ACHN (cell line): ENCODE measurements at regions not wholly inside any gene's neighbourhood (a gene's known extent, or its start where the extent isn't known, plus 50 kb on each side); places are given as distances from the start of the nearest gene placed in this dataset.

Source experiments
- DNase-seq: peaks from one replicate; pipeline ENCODE4 v3.0.0-alpha.2; 2015
- in situ Hi-C: cut with HindIII; loops from 2 replicates; pipeline ENCODE4 v1.10.0; 2017; ENCODE audit warnings: low sequenced_read_pairs, low pct_ligation_motif_present, low pct_unique_long_range_greater_than_20kb

DNA sequence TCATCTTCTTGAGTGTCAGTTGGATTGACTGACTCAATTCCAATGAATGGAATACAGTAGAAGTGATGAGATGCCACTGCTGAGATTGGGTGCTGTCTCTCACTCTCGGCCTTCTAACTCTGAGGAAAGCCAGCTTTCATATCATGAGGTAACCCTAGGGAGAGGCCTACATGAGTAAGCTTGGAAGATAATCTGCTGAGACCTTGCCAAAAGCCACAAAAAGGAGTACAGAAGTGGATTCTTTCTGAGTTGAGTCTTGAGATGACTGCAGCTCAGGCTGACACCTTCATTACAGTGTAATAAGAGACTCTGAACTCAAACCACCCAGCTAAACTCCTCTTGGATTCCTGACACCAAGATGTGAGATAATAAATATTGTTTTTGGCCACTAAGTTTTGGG is 537.4 kb upstream of the MAGEB18 start:
- DNase-seq = no peak
- in situ Hi-C loops = no loop called here

DNA sequence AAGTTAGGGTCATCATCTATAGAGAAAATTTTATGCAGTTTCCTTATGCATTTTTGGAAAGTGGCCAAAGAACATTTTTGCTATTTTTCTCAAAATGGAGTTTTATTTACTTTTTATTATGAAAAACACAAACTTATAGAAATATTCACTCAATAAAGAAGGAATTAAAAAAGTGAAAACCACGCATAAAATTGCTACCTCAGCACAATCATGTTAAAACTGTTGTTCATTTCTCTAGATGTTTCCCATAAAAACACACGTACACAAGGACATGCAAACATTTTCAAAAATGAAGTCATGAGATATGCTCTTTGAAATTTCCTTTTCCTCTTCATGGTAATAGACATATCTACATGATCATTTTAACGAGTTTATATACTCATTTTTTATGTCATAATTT is 536.8 kb upstream of the MAGEB18 start:
- DNase-seq = no peak
- in situ Hi-C loops = no loop called here

- in situ Hi-C loops = no loop called here
Observed at GRCh38 chrX:25618248-25618647, 519.9 kb upstream of the MAGEB18 start.

GRCh38 chrX:25640276-25640675 is 497.9 kb upstream of the MAGEB18 start:
- no peak for DNase-seq

More at GRCh38 chrX:25618248-25618647, 519.9 kb upstream of the MAGEB18 start:
- DNase-seq = no peak

DNA sequence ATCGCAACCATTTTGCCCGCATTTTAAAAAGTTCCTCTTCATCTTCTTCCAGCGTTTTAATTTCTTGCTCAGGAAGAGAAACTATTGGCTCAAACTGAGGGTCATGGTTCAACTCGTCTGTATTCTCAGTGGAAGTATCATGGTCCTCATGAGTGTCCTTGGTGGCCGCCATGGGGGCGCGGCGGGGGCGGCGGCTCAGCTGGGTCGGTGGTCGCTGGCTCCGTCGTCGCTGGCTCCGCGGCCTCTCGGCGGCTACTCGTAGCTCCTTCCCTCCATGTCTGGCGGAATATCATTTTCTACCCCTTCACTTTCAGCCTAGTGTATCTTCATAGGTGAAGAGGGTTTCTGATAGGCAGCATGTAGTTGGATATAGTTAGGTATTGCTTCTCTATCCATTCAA is 492.0 kb upstream of the MAGEB18 start:
- in situ Hi-C loops = no loop called here
- DNase-seq = no peak

More at GRCh38 chrX:25640276-25640675, 497.9 kb upstream of the MAGEB18 start:
- in situ Hi-C loops = no loop called here

GRCh38 chrX:25648790-25649189 is 489.4 kb upstream of the MAGEB18 start:
- no peak for DNase-seq

DNA sequence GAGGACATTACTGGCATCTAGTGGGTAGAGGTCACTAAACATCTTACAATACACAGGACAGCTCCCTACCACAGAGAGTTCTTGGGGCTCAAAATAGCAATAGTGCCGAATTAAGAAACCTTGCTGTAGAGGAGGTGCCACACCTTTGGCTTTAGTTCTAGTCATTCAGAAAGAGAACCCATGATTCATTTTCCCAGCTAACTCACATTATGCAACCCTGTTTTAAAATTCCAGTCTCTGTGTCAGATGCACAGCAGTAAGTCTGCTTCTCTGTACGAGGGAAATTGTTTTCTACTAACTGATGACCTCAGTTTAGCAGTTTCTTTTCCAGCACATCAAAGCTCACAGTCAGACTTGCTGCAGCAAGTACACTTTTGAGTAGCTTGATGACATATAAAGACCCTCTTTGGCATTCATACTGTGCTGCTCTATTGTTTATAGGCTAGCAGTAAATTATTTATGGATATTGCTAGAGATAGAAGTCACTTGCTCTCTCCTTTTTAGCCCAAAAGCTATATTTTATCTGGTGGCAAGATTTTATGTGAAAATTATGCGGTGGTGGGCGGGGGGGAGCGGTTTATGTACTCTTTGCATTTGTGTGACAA is 487.8 kb upstream of the MAGEB18 start:
- no peak for DNase-seq
- in situ Hi-C loops = no loop called here

More at GRCh38 chrX:25648790-25649189, 489.4 kb upstream of the MAGEB18 start:
- in situ Hi-C loops = no loop called here

- no peak for DNase-seq
- in situ Hi-C loops = no loop called here
Observed at GRCh38 chrX:25659317-25659716, 478.8 kb upstream of the MAGEB18 start.

- DNase-seq = no peak
- in situ Hi-C loops = no loop called here
Observed at GRCh38 chrX:25663701-25664100, 474.4 kb upstream of the MAGEB18 start.

DNA sequence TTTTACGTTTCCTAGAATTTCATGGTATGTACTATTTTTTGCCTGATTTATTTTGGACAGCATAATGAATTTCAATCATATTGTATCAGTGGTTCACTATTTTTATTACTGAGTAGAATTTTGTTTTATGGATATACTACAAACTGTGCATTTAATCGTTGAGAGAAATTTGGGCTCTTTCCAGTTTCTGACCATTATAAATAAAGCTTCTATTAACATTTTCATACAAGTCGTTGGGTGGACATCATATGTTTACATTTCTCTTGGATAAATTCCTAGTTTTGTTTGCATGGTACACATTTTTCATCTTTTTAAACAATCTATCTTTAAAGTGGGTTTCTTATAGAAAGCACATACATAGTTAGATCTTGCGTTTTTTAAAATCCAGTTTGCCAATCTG is 472.7 kb upstream of the MAGEB18 start:
- in situ Hi-C loops = no loop called here
- no peak for DNase-seq

DNA sequence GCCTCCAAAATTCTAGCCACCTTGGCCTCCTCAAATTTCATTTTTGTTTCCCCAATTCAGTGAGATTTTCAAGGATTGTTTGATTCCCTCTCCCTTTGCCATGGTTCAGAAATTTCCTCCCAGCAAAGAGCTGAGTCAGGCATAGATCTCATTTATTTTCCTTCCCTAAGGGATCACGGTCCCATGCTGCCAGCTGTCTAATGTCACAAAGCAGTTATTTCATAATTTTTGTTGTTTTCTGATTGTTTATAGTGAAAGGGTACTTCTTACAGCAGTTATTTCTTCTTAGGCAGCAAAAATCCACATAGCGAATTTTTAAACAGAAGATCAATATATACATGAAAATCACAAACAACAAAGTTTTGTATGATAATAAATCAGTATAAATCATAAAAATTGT is 470.5 kb upstream of the MAGEB18 start:
- in situ Hi-C loops = no loop called here
- no peak for DNase-seq

DNA sequence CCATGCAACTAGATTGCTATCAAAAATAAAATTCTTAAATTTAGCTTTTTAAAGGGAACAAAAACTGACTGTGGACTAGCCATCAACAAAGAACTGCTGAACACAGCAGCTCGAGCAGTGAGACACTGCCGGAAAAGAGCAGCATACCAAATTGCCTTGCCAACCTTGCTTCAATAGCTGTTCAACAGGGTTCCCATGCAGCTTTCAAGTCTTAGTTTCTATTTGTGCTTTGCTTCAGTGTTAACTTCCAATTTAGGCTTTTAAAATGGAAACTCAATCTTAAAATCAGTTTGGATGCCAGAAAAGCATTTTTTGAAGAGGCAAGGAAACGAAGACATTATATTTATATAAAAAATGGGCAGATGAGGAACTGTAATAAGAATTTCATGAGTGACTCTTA is 463.4 kb upstream of the MAGEB18 start:
- in situ Hi-C loops = no loop called here
- no peak for DNase-seq

DNA sequence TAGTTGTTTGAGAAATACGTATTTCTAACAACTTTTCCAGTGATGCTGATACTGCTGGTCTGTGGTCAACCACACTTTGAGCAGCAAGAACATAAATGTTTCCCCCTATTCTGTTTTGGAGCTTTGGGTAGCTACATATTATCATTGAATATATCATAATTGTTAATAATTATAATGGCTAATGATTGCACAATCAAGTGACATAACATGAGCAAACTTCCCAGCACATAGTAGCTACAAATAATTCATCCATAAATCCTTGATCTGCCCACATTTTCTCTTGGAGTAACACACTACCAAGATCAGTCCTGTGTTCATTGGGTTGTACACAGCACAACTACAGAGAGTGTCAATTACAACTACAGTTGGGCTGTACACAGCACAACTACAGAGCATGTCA is 436.3 kb upstream of the MAGEB18 start:
- in situ Hi-C loops = no loop called here
- DNase-seq = no peak

- in situ Hi-C loops = no loop called here
- no peak for DNase-seq
Observed at GRCh38 chrX:25717122-25717521, 421.0 kb upstream of the MAGEB18 start.

DNA sequence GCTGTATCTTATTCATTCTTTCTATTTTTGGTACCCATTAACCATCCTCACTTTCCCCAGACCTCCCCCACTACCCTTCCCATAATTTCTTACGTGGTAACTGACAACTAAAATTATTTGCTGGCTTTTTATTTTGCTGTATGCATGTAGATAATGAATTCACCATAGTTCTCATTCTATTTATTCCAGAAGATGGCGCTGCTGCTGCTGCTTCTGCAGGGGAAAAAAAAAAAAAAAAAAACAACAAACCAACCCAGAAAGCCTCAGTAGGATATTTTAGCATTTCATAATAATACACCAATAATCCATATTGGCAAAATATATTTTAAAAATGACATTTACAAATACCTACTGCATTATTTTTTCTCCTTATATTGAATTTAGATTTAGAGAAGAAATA is 416.6 kb upstream of the MAGEB18 start:
- DNase-seq = peak; percentile 0
- in situ Hi-C loops = no loop called here

DNA sequence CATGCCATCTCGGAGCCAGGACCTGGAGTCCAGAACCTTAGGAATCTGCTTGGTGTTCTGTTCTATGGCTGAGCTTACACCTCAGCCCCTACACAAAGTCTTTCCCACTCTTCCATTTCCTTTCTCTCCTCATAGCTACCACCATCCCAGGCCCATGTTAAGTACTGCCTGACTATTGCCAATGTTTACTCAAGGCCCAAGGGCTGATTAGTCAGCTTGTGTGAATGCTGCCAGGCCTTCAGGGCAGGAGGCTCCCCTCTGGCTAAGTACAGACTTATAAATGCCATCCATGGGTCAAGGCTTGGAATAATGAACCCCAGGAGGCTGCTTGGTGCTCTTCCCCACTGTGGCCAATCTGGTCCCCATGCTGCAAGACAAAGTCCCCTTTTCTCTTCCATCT is 411.6 kb upstream of the MAGEB18 start:
- in situ Hi-C loops = no loop called here

GRCh38 chrX:25733148-25733547 is 405.0 kb upstream of the MAGEB18 start:
- in situ Hi-C loops = no loop called here
- DNase-seq = no peak

More for the DNA sequence above, 411.6 kb upstream of the MAGEB18 start:
- no peak for DNase-seq

DNA sequence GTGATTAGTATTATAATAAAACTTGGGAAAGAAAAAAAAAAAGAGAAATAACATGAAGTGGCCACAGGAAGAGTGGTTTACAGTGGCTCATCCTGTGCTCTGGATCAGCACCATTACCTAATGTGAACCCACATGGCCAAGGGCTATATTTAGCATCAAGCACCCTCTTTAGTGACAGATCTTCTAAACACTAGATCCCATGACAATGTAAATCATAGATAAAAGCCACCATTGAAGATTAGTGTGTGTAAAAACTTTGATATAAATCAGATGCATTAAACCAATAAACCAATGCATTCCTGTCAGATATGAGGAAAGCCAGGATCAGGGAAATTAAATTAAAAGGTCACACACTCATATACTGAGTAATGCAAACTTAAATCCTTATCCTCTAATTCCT is 400.6 kb upstream of the MAGEB18 start:
- DNase-seq = no peak
- in situ Hi-C loops = no loop called here

DNA sequence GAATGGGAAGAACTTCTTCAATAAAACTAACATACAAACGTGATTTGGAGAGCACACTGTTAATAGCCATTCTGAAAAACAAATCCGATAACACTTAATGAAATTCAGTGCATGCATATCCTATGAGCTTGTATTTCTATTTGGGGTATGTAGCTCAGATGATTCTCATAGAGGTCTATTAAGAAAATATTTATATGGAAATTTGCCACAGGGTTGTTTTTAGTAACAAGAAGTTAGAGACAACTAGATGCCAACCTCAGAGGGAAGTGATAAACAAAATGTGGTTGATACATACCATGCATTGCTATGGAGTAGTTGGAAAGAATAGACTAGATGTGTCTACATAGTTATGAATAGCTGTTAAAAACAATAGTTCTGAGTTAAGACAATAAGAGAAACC is 395.8 kb upstream of the MAGEB18 start:
- in situ Hi-C loops = no loop called here
- DNase-seq = no peak

DNA sequence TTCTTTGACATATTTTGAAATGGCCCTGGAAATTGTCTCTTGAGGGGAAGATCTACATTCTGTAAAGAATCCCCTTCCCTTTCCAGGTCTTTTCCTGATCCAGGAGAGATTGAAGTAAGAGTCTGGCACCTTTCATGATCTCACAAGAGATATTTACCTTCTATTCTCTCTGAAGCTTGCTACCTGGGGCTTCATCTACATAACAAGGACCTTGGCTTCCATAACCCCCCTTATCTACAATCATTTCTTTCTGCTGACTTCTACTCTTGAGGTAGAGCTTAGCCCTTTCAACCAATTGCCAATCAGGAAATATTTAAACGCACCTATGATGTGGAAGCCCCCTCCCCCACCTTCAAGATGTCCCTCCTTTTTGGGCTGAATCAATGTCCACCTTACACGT is 383.7 kb upstream of the MAGEB18 start:
- DNase-seq = no peak
- in situ Hi-C loops = no loop called here

DNA sequence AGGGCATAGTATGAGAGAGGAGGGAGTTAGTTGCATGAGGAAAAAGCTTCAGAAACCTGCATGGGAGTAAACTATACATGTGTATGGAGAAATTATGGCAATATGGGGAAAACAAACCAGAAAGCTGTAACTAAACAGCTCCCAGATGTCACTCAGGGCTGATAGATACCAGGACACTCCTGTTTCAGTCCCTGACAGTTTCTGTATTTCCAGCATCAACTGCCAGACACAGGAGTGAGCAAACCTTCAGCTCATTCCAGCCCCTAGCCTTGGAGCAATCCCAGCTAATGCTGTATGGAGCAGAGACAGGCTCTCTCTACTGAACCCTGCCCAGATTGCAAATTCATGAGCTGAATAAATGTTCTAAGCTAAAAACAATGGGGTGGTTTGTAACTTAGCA is 382.9 kb upstream of the MAGEB18 start:
- no peak for DNase-seq

More for the DNA sequence above, 382.9 kb upstream of the MAGEB18 start:
- in situ Hi-C loops = no loop called here
